ENCODE measurements at regions not wholly inside any gene's neighbourhood (a gene's known extent, or its start where the extent isn't known, plus 50 kb on each side); places are given as distances from the start of the nearest gene placed in this dataset.
"Not testable (repeated sequence)": the region's sequence is repeated elsewhere in the genome, so short reads cannot be mapped to it uniquely, and the experiment has no call there.

DNA sequence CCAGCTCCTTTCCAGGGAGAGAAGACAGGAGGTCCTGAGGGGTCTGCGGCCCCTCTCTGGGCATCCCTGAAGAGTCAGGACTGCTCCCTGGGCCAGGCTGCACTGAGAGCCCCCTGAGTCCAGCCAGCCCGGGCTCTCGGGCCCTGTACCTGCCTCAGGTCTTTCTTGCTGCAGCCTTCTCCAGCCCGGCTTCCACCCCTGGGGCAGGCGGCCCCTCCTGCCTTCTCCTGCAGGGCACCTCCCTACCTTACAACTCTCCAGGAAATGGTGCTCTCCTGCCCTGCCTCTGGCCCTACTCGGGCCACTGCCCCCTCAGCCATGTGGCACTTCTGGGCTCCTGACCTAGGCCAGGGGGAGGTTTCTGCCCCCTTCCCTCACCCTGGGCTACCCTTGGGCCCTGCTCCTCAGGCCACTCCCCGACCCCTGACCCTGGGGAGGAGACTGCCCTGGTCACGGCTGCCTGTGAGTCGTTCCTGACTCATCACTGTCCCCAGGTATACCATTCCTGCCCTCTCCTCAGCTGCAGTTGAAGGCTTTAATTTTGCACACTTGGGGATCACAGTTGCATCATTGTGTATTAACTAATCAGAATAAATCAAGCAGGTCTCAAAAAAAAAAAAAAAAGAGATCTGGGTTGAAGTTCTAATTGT is 251.1 kb downstream of the NXPE2 start:
- DNase-seq (ENCODE audit: low read depth in 2 of 2): no peak

DNA sequence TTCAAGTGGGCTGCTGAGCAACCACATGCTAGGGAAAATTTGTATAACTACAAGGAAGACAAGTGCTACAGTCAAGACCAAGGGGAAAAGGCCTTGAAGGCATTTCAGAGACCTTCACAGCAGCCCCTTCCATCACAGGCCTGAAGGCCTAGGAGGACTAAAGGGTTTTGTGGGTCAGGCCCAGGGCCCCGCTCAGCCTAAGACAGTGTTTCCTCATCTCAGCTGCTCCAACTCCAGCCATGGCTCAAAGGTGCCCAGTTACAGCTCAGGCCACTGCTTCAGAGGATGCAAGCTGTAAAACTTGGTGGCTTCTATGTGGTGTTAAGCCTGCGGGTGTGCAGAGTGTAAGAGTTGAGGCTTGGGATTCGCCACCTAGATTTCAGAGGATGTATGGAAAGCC is 260.5 kb downstream of the NXPE2 start:
- no peak for DNase-seq (ENCODE audit: low read depth in 2 of 2)

DNA sequence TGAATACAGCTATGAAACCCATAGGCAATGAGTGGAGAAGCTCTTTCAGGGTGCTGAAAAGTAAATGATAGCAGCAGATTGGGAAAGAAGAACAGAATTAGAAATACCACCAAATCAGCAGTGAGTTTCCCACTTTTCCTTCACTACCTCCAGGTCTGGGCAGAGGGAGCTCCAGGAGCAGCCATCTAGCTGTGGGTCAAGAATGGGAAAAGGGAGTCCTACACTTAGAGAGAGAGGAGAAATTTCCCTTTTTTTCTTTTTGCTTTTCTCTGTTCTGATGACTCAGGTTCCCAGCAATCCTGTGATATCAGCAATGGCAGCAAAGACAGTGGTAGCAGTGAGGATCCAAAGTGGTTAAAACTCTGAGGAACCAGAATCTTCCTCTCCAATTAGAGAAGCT is 263.9 kb downstream of the NXPE2 start:
- no peak for DNase-seq (ENCODE audit: low read depth in 2 of 2)

DNA sequence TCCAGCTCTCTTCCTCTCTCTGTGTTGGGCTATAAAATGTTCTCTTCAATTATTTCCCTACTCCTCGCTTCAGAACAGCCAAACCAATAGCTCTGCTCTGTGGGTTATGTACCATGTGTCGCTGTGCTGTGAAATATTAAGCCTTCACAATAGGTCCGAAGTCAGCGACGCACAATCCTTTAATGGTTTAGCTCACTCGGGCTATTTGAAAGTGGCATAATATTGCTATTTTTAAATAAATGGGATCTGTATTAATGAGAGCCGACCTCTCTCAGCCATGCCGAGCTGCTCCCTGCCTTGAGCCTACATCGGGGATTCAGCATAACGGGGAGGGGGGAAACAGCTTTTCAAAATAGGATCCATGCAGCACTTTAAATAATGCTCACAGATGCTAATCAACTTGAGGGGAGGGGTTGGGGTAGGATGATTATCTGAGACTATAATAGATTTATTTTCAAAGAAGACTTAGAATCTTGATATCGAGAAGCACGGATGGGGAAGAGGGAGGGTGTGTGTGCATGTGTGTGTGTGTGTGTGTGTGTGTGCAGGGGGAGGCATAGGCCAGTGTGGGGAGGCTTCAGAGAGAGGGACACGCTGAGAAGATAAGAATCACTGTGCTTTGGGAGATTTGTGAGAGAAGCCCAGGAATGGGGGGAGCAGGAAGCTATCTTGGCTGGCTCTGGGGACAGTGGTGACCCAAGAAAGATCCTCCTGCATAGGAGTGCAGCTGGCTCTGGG is 271.5 kb downstream of the NXPE2 start:
- DNase-seq (ENCODE audit: low read depth in 2 of 2): no peak

DNA sequence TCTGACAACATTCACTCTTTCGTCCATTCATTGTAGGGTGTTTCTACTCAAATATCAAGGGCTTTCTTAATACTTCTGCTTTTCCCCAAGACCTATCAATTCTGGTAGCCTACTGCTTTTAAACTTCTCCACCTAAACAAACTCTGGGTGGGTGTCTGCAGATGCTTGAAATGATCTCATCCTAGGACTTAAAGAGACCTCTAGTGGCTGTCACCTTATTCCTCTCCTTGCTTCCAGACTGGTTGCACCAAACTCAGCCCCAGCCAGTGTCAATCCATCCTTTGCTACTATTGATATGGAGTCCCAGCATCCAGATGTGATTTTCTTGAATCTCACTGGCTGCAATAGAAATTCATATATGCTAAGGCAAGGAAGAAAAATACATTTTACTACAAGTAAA is 274.7 kb downstream of the NXPE2 start:
- DNase-seq (ENCODE audit: low read depth in 2 of 2): no peak

- no peak for DNase-seq (ENCODE audit: low read depth in 2 of 2)
Measured at GRCh38 chr11:114955923-114956322, 277.6 kb downstream of the NXPE2 start.

DNA sequence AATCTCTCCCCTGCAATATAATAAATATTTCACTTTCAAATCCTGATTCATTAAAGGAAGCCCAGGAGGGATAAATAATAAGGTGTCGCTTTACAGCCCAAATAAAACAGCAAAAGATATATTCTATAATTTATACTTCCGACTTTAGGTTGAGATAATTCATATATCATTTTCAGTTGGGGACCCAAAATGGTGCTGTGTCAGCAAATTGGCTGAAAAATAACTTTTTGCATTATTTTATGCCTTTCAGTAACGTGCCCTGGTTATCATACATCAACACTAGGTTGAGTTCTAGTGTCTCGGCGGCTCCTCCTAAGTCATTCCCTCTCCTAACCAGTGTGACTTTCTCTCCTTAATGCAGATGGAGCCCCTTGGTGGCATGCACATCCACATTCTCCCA is 278.2 kb downstream of the NXPE2 start:
- no peak for DNase-seq (ENCODE audit: low read depth in 2 of 2)

DNA sequence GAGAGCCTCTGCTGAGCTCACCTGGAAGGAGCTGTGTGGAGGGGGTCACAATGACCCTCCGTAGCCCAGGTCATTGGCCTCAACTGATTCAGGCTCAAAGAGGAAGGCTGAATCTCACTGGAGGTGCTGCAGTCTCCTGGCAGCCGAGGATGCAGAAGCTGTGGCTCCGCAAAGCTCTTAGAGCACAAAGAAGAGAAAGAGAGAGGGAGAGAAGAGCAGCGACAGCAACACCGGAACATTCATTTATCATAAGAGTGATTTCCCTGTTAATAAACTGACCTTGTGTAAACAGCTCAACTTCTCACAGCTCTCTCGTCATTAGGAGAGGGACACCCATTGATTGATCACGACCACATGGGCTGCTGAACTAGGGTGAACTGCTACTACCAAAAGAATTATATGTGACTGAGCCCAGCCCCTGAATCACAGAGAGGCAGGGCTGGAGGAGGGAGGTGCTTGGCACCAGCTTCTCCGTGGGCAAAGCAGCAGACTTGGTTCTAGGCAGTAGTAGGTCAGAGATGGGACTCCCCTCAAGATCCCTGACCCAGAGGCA is 281.7 kb downstream of the NXPE2 start:
- no peak for DNase-seq (ENCODE audit: low read depth in 2 of 2)

GRCh38 chr11:114960819-114961218 is 282.5 kb downstream of the NXPE2 start:
- DNase-seq (ENCODE audit: low read depth in 2 of 2): not testable (repeated sequence)

GRCh38 chr11:114964676-114965214 is 286.4 kb downstream of the NXPE2 start:
- no peak for DNase-seq (ENCODE audit: low read depth in 2 of 2)

- DNase-seq (ENCODE audit: low read depth in 2 of 2): no peak
Measured at GRCh38 chr11:114970927-114971645, 292.8 kb downstream of the NXPE2 start.

GRCh38 chr11:114972105-114972504 is 293.8 kb downstream of the NXPE2 start:
- DNase-seq (ENCODE audit: low read depth in 2 of 2): no peak

DNA sequence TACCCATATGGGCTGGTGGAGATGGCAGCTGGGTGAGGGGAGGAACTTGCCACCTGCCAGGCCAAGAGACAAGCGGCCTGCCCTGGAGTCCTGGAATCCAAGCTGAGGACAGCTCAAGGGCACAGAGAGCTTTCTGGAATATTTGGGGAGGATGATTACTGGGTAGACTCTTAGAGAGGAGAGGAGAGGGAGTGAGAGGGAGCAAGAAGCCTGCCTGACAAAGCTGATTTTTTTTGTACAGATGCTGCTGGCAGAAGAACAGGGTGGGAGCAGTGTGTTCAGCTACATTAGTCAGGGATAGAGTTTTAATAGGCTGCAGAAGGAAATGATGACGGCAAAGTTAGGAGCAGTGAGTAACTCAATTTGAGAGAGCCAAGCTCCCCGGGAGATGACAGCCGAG is 299.3 kb downstream of the NXPE2 start:
- DNase-seq (ENCODE audit: low read depth in 2 of 2): no peak

DNA sequence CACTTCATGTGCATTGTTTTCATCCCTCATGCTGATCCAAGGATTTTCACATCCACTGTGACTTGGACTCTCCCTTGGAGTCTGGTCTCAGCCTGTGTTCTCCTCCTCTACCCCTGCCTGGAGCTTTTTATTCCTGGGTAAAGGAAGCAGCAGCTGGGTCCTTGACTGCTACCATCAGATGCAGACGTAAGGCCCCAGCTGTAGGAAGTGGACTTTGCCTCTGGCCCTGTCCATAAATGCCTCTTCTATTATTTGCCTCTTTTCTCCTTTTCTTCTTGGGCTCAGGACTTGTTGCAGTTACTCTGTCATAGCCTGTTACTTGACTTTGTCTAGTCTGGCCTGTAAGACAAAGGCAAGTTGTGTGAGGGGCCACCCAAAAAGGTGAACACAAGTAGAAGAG is 303.8 kb downstream of the NXPE2 start:
- no peak for DNase-seq (ENCODE audit: low read depth in 2 of 2)

DNA sequence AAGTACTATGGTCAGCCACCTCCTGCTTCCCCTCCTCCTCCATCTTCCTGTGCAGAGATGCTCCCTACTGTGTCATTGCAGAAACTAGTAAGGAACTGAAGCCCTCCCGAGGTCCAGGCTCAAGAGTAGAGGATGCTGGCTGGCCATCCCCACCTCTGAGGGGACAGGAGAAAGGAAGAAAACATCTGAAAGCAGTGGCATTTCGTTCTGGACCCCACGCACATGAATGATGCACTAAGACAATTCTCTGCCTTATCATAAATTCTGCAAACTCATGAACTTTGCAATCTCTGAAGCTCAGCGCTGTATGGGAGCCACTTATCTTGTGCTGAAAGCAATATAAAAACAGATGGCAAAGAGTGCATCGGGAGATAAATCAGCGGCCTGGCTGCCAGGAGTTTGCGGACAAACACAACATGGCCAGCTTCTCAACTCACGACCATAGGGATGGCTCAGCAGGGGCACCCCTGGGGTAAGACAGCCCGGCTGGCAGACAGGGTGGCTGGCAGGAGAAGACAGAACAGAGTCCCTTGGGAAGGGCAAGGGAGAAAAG is 306.4 kb downstream of the NXPE2 start:
- no peak for DNase-seq (ENCODE audit: low read depth in 2 of 2)

DNA sequence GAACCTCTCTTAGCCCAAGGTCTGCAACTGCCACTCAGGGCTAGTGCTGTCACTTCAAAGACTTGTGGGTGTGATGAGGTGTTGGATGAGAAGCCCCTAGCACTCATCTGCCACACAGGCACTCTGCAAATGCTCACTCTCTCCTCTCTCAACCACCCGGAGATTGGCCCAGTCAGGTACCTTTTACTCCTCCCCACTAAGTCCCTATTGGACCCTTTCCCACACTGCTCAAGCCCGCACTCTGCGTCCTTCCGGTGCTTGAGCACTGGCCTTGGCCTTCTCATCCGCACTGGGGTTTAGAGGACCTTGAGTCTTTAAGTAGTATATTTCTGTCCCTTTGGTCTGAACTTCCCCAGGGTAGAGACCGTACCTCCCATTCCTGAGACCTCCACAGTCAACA is 308.0 kb downstream of the NXPE2 start:
- no peak for DNase-seq (ENCODE audit: low read depth in 2 of 2)

- no peak for DNase-seq (ENCODE audit: low read depth in 2 of 2)
Measured at GRCh38 chr11:114987186-114987760, 308.9 kb downstream of the NXPE2 start.

GRCh38 chr11:114988644-114989043 is 310.3 kb downstream of the NXPE2 start:
- no peak for DNase-seq (ENCODE audit: low read depth in 2 of 2)

DNA sequence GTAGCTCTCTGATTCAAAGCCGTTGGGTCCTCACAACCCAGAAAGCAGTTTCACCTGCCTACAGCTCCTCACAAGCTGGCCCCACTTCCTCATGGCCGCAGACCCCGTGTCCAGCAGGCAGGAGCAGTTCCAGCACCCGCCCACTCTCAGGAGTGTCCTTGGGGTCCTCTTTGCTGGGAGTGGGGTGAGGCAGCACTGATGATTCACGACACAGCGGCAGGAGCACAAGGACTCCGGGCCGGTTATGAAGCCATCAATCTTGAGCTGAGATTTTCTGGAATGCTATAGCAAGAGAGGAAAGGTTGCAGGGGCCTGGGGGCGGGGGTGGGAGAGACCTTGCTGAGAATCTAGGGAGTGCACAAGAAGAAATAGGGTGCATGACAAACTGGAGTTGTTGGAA is 311.2 kb downstream of the NXPE2 start:
- DNase-seq (ENCODE audit: low read depth in 2 of 2): no peak

DNA sequence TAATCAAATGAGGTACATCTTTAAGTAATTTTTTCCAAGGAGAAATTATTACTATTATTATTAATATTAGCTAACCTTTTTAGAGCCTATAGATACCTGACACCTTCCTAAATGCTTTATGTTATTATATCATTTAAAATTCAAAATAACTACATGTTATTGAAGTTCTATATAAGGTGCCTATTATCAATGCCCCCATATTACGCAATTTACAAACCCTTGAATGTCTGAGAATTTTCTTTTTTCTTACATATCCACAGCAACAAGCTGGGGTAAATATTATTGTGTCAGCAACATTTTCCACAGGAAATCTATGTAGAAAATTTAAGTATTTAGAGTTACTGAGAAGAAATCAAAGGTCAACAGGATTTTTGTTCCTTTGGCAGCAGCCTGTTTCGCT is 327.3 kb downstream of the NXPE2 start:
- no peak for DNase-seq (ENCODE audit: low read depth in 2 of 2)

- no peak for DNase-seq (ENCODE audit: low read depth in 2 of 2)
Measured at GRCh38 chr11:115007851-115008250, 329.5 kb downstream of the NXPE2 start.

- no peak for DNase-seq (ENCODE audit: low read depth in 2 of 2)
Measured at GRCh38 chr11:115008799-115009198, 330.5 kb downstream of the NXPE2 start.
